NCI-H2029 (cell line): ENCODE measurements at regions not wholly inside any gene's neighbourhood (a gene's known extent, or its start where the extent isn't known, plus 50 kb on each side); places are given as distances from the start of the nearest gene placed in this dataset.
"Not testable (repeated sequence)": the region's sequence is repeated elsewhere in the genome, so short reads cannot be mapped to it uniquely, and the experiment has no call there.

Experiments
- DNase-seq: peaks from one replicate; lab custom pipeline; 2025; lab: John Stamatoyannopoulos, UW

DNA sequence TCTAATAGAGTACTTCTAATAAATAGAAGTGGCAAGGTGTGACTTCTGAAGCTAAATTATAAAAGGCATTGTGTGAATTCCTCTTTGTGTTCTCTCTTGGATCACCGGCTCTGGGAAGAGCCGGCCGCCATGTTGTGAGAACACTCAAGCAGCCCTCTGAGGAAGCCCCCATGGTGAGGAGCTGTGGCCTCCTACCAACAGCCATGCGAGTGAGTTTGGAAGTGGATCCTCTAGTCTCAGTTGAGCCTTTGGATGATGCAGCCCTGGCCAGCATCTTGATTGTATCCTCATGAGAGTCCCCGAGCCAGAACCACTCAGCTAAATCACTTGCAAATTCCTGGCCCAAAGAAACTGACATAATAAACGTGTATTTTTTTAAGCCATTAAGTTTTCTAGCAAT is 94.5 kb upstream of the CARD11 start:
- DNase-seq: no peak

DNA sequence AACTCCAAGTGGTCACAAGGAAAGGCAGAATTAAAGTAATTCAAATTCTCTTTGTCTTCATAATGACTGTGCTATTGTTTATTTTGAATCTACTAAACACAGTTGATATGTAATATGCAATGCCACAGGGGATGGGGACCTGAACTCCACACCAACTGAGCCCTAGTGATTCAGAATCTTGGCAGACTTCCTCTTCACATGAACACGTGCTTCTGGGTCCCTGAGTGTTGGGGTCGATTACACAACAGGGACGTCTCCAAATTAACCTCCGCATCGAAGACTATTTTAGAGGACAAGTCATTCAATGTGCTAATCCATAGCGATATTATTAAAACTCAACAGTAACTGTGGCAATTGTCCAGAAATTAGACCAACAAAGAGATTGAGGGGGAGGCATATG is 95.3 kb upstream of the CARD11 start:
- DNase-seq: no peak

DNA sequence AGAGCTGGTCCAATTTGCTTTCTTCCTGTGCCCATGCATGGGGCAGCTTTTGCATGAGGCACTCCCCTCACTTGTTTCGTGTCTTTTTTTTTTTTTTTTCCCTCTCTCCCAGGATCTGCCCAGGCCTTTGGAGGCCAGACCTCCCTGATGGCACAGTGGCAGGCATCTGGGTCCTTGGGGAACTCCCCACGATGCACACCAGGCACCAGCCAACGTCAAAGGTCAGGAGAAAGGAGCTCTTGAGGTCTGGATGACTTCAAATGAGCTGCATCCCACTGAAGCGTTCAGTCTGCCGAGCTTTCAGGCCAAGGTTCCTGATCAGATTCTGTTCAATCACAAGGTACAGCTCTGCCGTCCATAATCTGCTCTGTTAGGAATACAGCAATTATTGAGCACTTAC is 97.2 kb upstream of the CARD11 start:
- no peak for DNase-seq

DNA sequence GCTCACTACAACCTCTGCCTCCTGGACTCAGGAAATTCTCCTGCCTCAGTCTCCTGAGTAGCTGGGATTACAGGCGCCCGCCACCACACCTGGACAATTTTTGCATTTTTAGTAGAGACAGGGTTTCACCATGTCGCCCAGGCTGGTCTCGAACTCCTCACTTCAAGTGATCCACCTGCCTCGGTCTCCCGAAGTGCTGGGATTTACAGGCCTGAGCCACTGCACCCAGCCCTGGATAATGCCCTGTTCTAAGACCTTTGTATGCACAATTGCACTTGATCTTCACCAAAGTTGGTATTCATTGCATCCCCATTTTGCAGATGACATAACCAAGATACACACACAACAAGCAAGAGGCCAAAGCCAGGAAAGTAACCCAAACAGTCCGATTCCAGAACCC is 97.7 kb upstream of the CARD11 start:
- no peak for DNase-seq

DNA sequence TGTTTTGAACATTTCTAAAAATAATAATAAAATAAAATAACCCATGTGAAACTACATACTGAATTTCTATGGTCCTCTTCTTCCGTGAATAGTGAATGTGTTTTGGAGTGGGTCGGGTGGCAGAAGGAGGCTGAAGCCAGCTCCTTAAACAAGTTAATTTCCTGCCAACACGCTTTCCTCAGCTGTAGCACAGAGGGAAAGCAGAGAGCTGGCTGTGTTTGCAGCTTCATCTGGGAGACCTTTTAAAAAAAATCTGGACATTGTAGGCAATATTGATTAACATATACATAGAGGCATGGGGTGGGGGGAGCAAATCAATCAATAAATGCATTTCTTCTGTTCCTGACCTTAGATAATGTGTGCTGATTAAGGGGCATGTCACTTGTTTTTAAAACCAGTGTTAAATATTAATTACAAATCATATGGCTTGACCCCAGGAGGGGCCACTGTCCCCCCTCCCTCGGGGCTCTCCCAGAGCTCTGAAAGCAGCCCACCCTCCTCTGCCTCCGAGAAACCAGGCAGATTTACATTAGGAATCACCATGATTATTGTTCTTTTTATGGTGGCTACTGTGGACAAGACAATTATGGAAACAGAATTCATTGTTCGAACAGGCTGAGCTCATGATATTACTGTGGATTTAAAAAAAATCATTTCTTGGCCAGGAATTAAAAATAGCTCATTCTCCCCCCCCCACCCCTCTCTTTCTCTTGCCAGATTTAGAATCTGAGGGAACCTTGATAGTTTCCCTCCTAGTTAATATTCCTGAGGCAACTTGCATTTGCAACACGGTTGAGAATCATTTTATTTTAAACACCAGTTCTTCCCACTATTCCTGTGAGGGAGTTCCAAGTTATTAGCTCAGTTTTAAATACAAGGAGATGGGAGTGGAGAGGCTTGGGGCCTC is 100.5 kb upstream of the CARD11 start:
- no peak for DNase-seq

DNA sequence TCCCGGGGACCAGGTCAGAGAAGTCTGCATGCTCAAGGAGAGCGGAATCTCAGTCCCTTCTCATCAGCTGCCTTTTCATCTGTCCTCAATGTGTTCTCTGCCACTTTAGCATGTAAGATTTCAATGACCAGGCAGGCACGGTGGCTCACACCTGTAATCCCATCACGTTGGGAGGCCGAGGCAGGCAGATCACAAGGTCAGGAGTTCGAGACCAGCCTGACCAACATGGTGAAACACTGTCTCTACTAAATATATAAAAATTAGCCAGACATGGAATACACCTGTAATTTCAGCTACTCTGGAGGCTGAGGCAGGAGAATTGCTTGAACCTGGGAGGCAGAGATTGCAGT is 101.1 kb upstream of the CARD11 start:
- DNase-seq: not testable (repeated sequence)

DNA sequence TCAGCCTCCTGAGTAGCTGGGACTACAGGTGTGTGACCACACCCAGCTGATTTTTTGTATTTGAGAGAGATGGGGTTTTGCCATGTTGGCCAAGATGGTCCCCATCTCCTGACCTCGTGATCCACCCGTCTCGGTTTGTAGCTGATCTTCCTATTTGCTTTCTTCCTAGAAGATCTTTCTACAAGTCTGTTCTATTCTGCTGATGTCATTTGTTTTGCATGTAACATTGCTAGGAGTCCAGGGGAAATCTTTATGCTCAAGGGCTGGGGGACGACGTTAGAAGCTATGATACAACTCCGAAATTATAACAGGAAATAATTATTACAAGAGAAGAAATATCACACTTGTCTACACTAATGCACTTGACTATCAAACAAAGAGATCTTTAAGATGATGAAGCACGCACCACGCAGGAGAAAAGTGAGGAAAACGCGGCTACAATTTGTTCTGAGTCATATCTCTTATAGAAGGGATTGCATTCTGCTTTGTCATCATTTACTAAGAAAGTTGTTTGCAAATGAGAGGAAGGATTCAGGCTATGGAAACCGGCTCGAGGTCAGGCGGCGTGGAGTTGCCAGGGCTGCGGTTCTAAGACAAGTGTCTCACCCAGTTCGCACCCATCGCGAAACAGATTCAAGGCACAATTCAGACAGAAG is 103.0 kb upstream of the CARD11 start:
- DNase-seq: no peak

DNA sequence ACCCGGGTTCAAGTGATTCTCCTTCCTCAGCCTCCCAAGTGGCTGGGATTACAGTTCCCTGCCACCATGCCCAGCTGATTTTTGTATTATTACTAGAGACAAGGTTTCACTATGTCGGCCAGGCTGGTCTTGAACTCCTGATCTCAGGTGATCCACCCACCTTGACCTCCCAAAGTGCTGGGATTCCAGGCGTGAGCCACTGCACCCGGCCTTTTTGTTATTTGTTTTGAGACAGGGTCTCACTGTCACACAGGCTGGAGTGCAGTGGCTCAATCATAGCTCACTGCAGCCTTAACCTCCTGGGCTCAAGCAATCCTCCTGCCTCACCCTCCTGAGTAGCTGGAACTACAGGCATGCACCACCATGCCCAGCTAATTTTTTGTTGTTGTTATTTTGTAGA is 104.8 kb upstream of the CARD11 start:
- DNase-seq: not testable (repeated sequence)

DNA sequence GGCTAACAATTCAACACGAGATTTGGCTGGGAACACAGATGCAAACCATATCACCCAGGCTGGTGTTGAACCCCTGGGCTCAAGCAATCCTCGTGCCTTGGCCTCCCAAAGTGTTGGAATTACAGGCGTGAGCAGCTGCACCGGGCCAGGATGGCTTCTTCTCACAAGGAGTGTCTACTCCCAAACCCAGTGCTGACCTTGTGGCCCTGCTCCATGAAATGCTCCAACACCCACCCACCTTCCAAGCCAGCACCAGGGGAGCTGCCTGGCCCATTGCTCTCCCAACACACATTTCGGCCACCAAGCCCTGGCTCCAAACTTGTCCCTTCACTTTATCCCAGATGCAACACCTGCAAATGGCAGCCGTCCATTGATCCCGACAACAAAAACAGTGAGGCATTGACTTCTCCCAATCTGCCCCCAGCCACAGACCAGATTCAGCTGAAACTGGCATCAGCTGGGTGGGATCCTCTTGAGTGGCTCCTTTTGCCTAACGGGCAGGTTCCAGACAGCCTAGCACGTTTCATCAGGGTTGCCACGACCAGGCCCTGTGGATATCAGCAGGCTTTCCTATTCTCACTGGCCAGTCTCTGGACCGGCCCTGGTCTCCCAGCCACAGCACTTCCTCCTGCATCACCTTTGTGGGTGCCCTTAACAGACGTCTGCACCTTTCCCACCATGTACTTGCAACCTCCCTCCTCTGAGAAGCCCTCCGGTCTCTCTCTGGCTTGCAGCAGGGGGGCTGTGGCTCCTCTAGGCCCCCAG is 105.7 kb upstream of the CARD11 start:
- DNase-seq: no peak

DNA sequence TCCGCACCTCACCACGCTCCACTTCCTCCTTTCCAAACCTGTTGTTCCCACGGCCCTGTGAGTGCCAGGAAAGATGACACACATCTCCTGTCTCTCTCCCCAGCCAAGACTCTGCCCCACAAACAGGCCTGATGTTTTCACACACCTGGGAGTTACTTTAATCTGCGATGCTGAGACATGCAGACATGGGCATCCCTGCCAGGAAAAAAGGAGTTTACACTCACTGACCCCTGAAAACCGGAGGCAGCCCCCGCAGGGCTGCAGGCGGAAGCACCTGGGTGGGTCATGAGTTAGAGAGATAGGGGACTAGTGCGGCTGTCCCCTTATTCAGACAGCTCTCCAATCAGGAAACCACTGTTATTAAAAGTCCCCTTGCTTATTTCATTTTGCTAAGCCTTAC is 106.4 kb upstream of the CARD11 start:
- DNase-seq: no peak

DNA sequence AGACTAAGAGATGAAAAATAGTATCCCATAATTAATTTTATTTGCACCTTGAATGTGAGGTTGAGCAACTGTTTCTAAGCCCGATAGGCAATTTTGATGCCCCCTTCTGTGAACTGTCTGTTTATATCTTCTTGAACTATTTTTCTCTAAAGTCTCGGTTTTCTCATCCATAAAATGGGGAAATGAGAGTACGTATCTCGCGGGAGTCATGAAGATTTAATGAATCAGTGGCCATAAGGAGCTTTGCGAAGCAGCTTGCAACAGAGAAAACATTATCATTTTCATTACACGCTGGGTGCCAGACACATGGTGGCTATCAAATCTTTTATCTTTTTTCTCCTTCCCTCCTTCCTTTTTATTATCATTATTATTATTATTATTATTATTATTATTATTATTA is 108.1 kb upstream of the CARD11 start:
- DNase-seq: no peak

DNA sequence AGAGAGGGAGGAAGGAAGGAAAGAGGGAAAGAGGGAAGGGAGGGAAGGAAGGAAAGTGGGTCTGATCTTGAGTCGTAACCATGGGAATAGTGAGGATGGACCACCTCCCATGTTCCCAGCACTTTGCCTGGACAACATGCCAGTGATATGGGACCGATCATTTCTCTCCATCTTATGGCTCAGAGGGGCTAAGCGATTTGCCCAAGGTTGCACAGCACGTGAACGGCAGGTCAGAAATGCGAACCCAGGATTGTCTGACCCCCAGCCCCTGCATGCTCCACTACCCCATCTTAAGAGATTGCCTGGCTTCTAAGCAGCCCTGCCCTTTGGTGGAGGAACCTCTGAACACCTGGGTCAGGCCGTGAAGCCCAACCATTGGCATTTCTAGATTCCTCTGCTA is 109.0 kb upstream of the CARD11 start:
- no peak for DNase-seq

DNA sequence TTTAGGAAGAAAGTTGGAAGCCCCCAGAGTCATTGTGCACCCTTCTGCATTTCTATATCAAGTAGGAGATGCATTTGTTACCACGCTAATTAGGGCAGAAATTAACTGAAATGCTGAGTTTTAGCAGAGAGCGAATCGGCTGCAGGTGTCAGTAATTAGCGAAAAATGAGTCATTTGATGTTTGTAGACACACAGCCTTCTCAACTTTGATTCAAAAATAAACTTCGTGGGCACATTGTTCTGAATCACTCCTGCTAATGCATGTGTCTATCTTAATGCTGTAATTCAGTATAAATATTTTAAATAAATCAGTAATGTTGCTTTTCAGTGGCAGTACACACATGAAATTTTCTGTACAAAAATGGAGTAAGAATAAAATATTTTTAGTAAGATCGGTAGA is 109.5 kb upstream of the CARD11 start:
- no peak for DNase-seq

DNA sequence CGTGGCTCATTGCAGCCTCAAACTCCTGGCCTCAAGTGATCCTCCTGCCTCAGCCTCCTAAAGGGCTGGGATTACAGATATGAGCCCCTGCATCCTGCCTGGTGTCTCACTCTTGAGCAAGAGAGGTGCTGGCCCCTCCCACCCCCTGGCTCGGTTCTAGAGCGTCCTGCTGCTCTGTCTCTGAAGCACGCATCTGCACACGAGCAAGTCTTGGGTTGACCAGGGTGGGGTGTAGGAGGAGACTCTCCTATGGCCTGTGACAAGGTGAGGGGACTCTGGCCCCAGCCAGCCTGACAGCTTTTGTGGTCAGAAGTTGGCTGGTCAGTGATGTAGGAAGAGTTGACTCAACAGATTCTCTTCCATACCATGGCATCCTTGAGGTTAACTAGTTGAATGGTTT is 110.7 kb upstream of the CARD11 start:
- no peak for DNase-seq

DNA sequence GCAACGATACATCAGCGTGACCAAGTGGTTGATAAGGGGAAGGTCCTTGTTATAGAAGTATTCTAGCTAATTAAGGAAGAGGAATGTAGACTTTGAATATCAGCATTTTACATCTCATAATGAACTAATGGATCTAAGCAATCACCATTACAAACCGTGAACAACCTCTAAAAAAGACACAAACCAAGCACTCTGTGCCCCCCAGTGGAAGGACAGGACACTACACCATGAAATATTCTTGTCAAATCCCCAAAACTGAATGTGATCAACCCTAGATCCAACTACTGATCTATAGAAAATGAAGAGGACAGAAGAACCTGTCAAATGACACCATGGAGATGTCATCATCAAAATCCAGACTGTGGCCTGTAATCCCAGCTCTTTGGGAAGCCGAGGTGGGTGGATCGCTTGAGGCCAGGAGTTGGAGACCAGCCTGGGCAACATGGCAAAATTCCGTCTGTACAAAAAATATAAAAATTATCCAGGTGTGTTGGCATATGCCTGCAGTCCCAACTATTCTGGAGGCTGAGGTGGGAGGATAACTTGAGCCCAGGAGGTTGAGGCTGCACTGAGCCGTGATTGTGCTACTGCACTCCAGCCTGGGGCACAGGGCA is 111.3 kb upstream of the CARD11 start:
- no peak for DNase-seq

DNA sequence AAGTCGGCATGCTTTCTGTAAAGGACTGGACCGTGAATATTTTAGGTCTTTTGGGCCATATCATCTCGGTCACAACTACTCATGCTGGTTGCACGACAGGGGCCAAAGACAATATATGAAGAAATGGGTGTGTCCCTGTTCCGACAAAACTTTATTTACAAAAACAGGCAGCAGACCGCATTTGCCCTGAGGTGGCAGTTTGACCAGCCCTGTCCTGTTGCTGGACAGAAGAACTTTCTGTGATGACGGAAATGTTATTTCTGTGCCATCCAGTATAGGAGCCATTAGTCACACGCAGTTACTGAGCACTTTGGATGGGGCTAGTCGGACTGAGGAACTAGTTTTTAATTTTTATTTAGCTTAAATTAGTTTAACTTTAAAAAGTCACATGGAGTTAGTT is 112.8 kb upstream of the CARD11 start:
- no peak for DNase-seq

DNA sequence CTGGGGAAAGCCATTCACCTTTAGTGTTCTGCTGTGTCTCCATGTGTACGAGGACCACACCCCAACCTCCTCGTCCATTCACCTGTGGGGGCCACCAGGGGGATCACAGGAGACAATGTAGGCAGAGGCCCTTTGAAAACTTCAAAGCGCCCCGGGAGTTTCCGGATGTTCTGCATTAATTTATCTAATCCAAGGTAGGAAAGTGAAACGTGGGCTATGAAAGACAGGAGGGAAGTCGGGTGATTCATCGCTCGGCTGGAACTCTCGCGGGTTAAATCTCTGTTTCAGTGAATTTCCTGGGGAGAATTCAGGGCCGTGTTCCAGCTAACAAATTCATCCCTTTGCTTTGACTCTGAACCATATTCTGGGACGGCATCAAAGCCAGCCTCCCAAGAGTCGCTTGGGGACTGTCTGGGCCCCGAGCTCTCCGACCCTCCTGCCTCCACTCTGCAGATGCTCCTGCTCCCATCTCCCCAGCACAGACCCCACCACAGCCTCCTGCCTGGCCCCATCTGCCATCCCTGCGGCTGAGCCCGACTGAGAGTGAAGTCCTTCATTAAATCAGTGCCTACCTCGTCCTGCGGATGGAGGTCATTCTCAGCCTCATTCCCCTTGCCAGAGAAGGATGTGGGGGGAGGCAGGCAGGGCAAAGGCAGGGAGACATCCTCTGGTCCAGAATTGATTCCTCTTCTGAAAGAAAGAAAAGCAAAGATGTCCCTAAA is 114.1 kb upstream of the CARD11 start:
- DNase-seq: no peak

DNA sequence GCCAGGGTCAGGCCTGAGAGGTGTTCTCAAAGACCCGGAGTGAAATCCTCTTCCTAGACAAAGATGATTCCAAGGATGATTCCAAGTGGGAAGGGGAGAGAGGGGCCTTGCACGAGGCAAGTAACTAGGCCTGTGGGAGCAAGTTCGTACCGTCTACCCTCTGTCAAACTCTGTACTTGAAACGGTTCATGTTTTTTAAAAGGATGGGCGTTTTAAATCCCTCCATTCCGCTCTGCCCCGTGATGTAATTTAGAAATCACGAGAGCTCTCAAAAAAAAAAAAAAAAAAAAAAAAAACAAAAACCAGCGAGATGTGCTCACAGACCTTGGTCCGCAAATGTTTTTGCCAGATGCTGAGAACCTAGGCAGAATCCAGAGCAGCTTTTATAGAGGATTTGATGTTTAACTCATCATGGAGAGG is 114.7 kb upstream of the CARD11 start:
- no peak for DNase-seq

DNA sequence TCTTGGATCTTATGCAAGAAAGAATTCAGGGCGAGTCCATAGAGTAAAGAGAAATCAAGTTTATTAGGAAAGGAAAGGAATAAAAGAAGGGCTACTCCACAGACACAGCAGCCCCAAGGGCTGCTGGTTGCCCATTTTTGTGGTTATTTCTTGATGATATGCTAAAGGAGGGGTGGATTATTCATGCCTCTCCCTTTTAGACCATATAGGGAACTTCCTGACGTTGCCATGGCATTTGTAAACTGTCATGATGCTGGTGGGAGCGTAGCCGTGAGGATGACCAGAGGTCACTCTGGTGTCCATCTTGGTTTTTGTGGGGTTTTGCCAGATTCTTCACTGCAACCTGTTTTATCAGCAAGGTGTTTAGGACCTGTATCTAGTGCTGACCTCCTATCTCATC is 115.4 kb upstream of the CARD11 start:
- no peak for DNase-seq

DNA sequence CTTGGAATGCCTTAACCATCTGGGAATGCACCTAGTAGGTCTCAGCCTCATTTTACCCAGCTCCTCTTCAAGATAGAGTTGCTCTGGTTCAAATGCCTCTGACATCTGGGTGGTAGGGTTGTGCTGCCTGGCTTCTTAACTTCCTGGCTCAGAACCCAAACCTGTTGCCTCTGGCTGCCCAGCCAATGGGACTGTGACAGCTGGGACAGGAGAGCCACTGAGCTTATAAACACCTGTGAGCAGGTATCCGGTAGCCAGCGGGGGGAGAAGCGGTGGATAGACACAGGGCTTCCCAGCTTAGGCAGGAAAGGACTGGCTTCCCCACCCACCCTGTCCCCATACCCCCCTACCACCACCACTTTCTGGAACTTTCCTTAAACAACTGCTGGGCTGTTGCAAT is 115.8 kb upstream of the CARD11 start:
- no peak for DNase-seq

DNA sequence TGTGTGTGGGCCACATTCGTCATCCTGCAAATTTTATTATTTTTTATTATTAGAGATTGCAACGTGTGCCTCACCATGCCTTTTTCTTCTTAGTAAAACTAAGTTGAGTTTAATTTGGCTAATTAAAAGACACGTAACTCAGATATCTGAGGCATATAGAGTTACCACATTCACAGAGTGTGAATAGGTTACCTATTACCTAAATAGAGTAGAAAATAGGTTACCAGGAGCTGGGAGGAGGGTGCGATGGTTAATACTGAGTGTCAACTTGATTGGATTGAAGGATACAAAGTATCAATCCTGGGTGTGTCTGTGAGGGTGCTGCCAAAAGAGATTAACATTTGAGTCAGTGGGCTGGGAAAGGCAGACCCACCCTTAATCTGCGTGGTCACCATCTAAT is 116.3 kb upstream of the CARD11 start:
- not testable (repeated sequence) for DNase-seq

DNA sequence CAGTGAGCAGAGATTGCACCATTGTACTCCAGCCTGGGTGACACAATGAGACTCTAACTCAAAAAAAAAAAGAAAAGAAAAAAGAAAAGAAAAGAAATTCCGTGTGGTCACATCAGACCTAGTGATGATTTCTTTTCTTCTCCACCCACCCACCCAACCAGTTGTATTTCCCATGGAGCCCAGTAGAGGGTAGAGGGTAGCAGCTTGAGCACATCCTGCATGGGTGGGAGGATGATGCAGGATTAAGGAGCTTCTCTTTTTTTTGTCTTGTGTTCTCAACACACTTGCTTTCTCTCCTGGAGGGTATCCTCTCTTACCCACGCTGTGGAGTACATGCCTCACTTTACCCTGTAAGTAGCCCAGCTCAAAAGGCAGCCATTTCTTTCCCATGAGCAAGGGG is 118.6 kb upstream of the CARD11 start:
- no peak for DNase-seq
